Endothelial cell of umbilical vein (primary cell): ENCODE measurements at regions not wholly inside any gene's neighbourhood (a gene's known extent, or its start where the extent isn't known, plus 50 kb on each side); places are given as distances from the start of the nearest gene placed in this dataset.

Experiments used
- BruUV-seq: library from RNA; stranded (reverse); fragments of 400-500 nt; replicated peaks from 2 replicates; lab custom pipeline; 2021; lab: Mats Ljungman, UMichigan
- CTCF ChIA-PET: fragments of 300-600, 350-600 bp; sonication (Branson Sonifier 250); formaldehyde crosslinking; loops from one replicate; lab custom pipeline; 2021; ENCODE audit warnings: antibody characterized with exemption, inconsistent platforms; lab: Charles Lee
- POLR2A ChIA-PET: fragments of 300-600, 350-600 bp; sonication (Branson Sonifier 250); formaldehyde crosslinking; loops from one replicate; lab custom pipeline; 2021; ENCODE audit warnings: antibody characterized with exemption, inconsistent platforms; lab: Charles Lee
- DNase-seq: peaks from one replicate; pipeline ENCODE4 v3.0.0-alpha.2; 2011; ENCODE audit warnings: low read depth, low spot score
- FAIRE-seq: peaks from 2 replicates; lab custom pipeline; 2011; peaks lifted over from hg19 to GRCh38; lab: Jason Lieb, UNC
- H2AFZ ChIP-seq: 2 replicates; pipeline ENCODE4 v1.6.0; 2012; ENCODE audit warnings: low read depth, low read length, control low read depth, inconsistent platforms
- H3K27ac ChIP-seq: 2 replicates; pipeline ENCODE4 v1.5.1; 2011; ENCODE audit warnings: low read depth, mild to moderate bottlenecking, control low read depth, low read length, moderate library complexity; ENCODE audit not compliant: insufficient read depth
- H3K27me3 ChIP-seq, 2 experiments: 2 replicates each; pipeline versions ENCODE4 v1.6.0 to v1.6.1; 2011; ENCODE audit warnings: low read length in 2 of 2, mixed read lengths in 1 of 2; ENCODE audit not compliant: control insufficient read depth in 2 of 2, insufficient read depth in 2 of 2
- H3K36me3 ChIP-seq, 2 experiments: 2 replicates in 1 of 2; 3 replicates in 1 of 2; pipeline ENCODE4 v1.5.1; 2011; ENCODE audit warnings: low read length in 2 of 2, mild to moderate bottlenecking in 1 of 2, moderate library complexity in 1 of 2; ENCODE audit not compliant: control insufficient read depth in 2 of 2, insufficient read depth in 2 of 2; ENCODE audit errors: extremely low read depth in 1 of 2
- H3K4me1 ChIP-seq: 3 replicates; pipeline ENCODE4 v1.5.1; 2011; ENCODE audit warnings: mild to moderate bottlenecking, low read length; ENCODE audit not compliant: control insufficient read depth, insufficient read depth; ENCODE audit errors: extremely low read depth
- H3K4me2 ChIP-seq: 2 replicates; pipeline ENCODE4 v1.6.1; 2011; ENCODE audit warnings: low read length, control low read depth, mixed read lengths; ENCODE audit not compliant: insufficient read depth
- H3K4me3 ChIP-seq, 3 experiments: fragments of 200-600 bp in 1 of 3; sonication (generic), shearing (Covaris generic) in 1 of 3; replicated peaks in 1 of 3; 2 replicates each; pipeline ENCODE4 v1.5.1; 2011 to 2016; ENCODE audit warnings: control low read depth in 3 of 3, low read length in 3 of 3, mild to moderate bottlenecking in 2 of 3, inconsistent platforms in 1 of 3, low read depth in 1 of 3, moderate library complexity in 1 of 3; ENCODE audit not compliant: insufficient read depth in 1 of 3
- H3K79me2 ChIP-seq: 2 replicates; pipeline ENCODE4 v1.6.0; 2012; ENCODE audit warnings: low read length, inconsistent platforms; ENCODE audit not compliant: control insufficient read depth, insufficient read depth
- H3K9ac ChIP-seq: replicated peaks from 2 replicates; pipeline ENCODE3; 2011; ENCODE audit warnings: low read length, control low read depth; ENCODE audit not compliant: insufficient read depth; ENCODE audit errors: extremely low read depth
- H3K9me1 ChIP-seq: replicated peaks from 3 replicates; pipeline ENCODE4 v1.6.0; 2011; ENCODE audit warnings: mild to moderate bottlenecking, low read length; ENCODE audit not compliant: control insufficient read depth, insufficient read depth; ENCODE audit errors: extremely low read depth
- H3K9me3 ChIP-seq: replicated peaks from 2 replicates; pipeline ENCODE4 v1.5.1; 2012; ENCODE audit warnings: low read length, inconsistent platforms; ENCODE audit not compliant: control insufficient read depth, insufficient read depth
- H4K20me1 ChIP-seq: replicated peaks from 2 replicates; pipeline ENCODE3; 2011; ENCODE audit warnings: mild to moderate bottlenecking, low read length; ENCODE audit not compliant: control insufficient read depth, insufficient read depth; ENCODE audit errors: extremely low read depth
- EZH2 ChIP-seq: IDR thresholded peaks from 2 replicates; pipeline ENCODE4 v1.6.1; 2012; ENCODE audit warnings: borderline replicate concordance, low read depth, mild to moderate bottlenecking, moderate library complexity, low read length, inconsistent platforms; ENCODE audit not compliant: severe bottlenecking
- FOS ChIP-seq: IDR thresholded peaks from 2 replicates; pipeline ENCODE4 v1.6.1; 2011; ENCODE audit warnings: mild to moderate bottlenecking, low read length, moderate library complexity, borderline replicate concordance; ENCODE audit not compliant: insufficient read depth
- GATA2 ChIP-seq: IDR thresholded peaks from 2 replicates; pipeline ENCODE4 v1.7.0; 2011; ENCODE audit warnings: low read depth, mild to moderate bottlenecking, moderate library complexity, mixed read lengths, low read length; ENCODE audit not compliant: insufficient read length, insufficient read depth
- JUN ChIP-seq: IDR thresholded peaks from 2 replicates; pipeline ENCODE4 v1.6.1; 2011; ENCODE audit warnings: borderline replicate concordance, low read depth; ENCODE audit not compliant: insufficient read length, insufficient read depth
- MYC ChIP-seq: IDR thresholded peaks from one replicate; pipeline ENCODE4 v1.6.1; 2011; ENCODE audit warnings: mild to moderate bottlenecking, low read depth, low read length
- POLR2A ChIP-seq: IDR thresholded peaks from 2 replicates; pipeline ENCODE4 v1.6.1; 2012; ENCODE audit warnings: low read depth, mild to moderate bottlenecking, control low read depth, low read length
- POLR2AphosphoS5 ChIP-seq: IDR thresholded peaks from 2 replicates; pipeline ENCODE4 v1.6.1; 2012; ENCODE audit warnings: low read depth, mild to moderate bottlenecking, control low read depth, low read length, moderate library complexity; ENCODE audit not compliant: insufficient read depth
- dilution Hi-C: fragments of 300-500 bp; cut with MboI; formaldehyde crosslinking; loops from one replicate; pipeline ENCODE4 v1.15.0; 2019; ENCODE audit warnings: low sequenced_read_pairs; ENCODE audit not compliant: extremely low pct_ligation_motif_present
- intact Hi-C: fragments of 100-400 bp; cut with micrococcal nuclease; formaldehyde crosslinking; loops from one replicate; pipeline ENCODE4 v1.10.0; 2022
- TF ChIP-seq, protein P1 (sequence below), 2 donors: IDR thresholded peaks; 1 replicate in 1 of 2; 2 replicates in 1 of 2; pipeline ENCODE4 v1.5.1; 2011; ENCODE audit warnings: low read length in 2 of 2, mild to moderate bottlenecking in 2 of 2, moderate library complexity in 2 of 2, control low read depth in 1 of 2, inconsistent platforms in 1 of 2, low read depth in 1 of 2; ENCODE audit not compliant: insufficient read depth in 1 of 2; ENCODE audit errors: extremely low read depth in 1 of 2
- TF ChIP-seq, protein P2 (sequence below): IDR thresholded peaks from 2 replicates; pipeline ENCODE4 v1.6.1; 2011; ENCODE audit not compliant: insufficient read depth, insufficient read length

- dilution Hi-C loops: no loop called here
- Histone ChIP-seq H3K9ac (no peak overlapping the region), H2AFZ (no peak overlapping the region), H3K4me3 (no peak overlapping the region), H4K20me1 (no peaks in the 10 kb centered on the region), H3K79me2 (no peaks in the 10 kb centered on the region), H3K27ac (no peak overlapping the region), H3K9me3 (no peaks in the 10 kb centered on the region), H3K4me2 (no peak overlapping the region), H3K4me1 (no peaks in the 10 kb centered on the region), H3K36me3 (no peaks in the 10 kb centered on the region), H3K27me3 (no peaks in the 10 kb centered on the region), H3K9me1 (no peaks in the 10 kb centered on the region)
- POLR2A ChIA-PET: no interaction called here
- DNase-seq (no peak), FAIRE-seq (no peak)
- BruUV-seq: no TSS peak
- CTCF ChIA-PET: no interaction called here
- intact Hi-C loops: loop anchor here (10.0 kb wide), 1 partner anchor 308 kb away; no protein-coding TSS in a partner anchor
- TF ChIP-seq MYC (no peak), GATA2 (no peak), FOS (no peak), EZH2 (no peak), POLR2A (no peak), POLR2AphosphoS5 (no peak), JUN (no peak)
- TF ChIP-seq, protein P1, sequence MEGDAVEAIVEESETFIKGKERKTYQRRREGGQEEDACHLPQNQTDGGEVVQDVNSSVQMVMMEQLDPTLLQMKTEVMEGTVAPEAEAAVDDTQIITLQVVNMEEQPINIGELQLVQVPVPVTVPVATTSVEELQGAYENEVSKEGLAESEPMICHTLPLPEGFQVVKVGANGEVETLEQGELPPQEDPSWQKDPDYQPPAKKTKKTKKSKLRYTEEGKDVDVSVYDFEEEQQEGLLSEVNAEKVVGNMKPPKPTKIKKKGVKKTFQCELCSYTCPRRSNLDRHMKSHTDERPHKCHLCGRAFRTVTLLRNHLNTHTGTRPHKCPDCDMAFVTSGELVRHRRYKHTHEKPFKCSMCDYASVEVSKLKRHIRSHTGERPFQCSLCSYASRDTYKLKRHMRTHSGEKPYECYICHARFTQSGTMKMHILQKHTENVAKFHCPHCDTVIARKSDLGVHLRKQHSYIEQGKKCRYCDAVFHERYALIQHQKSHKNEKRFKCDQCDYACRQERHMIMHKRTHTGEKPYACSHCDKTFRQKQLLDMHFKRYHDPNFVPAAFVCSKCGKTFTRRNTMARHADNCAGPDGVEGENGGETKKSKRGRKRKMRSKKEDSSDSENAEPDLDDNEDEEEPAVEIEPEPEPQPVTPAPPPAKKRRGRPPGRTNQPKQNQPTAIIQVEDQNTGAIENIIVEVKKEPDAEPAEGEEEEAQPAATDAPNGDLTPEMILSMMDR (IDR thresholded peaks at IDR 0.05; ENCODE audit: extremely low read depth in 1 of 2, insufficient read depth in 1 of 2, low read depth in 1 of 2, low read length in 2 of 2): no peak
- TF ChIP-seq, protein P2, sequence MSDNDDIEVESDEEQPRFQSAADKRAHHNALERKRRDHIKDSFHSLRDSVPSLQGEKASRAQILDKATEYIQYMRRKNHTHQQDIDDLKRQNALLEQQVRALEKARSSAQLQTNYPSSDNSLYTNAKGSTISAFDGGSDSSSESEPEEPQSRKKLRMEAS: no peak
These were observed 248.4 kb downstream of the TLR4 start for GRCh38 chr9:117952581-117952980.
